ENCODE measurements at regions not wholly inside any gene's neighbourhood (a gene's known extent, or its start where the extent isn't known, plus 50 kb on each side); places are given as distances from the start of the nearest gene placed in this dataset.

GRCh38 chr3:117536006-117536405 lies 826.4 kb downstream of the TUSC7 start:
- DNase-seq = no peak

GRCh38 chr3:117537949-117538348 lies 828.4 kb downstream of the TUSC7 start:
- no peak for DNase-seq

DNA sequence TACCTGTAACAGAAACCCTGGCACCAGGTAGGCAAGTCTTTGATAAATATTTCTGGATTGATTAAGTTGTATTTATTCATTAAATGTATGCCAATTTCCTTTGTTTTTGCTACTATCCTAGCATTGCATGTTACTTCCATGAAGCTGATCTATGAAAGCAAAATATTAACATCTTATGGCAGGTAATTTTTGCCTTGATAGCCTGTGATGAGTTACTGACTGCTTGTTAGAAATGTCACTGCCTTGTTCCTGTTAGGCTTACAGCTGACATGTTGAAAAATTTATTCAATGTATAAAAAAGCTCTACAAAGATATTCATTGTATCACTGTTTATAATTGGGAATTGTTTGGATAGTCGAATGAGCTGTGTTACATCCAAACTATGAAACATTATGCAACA lies 830.1 kb downstream of the TUSC7 start:
- DNase-seq = no peak

DNA sequence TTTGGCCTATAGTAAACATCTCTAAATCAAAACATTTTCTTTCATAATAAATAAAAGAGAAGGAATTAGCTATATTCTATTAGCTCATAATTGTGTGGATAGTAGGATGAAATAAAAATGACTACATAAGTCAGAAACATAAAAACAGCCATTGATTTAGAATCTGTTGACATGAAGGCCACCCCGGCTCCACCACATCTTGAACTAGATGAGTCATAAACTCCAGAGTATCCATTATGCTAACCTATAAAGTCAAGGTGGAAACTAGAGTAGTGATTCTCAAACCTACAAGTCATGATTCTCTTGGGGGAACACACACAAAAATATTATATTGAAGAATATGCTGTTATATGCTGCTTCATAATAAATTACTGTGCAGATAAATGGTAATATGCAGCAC lies 831.0 kb downstream of the TUSC7 start:
- no peak for DNase-seq

DNA sequence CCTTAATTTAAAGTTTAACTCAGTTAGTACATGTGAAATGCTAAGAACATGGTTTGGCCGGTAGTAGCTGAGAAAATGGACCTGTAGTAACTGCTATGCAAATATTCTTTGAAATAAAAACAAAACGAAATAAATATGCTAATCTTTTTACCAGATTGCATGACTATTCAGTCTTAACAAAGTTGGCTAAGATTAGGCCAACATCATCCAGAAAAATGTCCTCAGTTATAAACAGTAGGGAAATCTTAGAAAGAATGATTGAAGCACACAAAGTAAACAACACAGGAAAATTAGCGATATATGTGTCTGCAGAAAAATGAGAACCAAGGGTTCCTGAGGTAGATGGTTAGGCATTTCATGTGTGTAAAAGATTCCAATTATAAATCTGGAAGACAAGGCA lies 832.1 kb downstream of the TUSC7 start:
- DNase-seq = no peak

- no peak for DNase-seq
These were observed 833.9 kb downstream of the TUSC7 start for GRCh38 chr3:117543521-117543920.

DNA sequence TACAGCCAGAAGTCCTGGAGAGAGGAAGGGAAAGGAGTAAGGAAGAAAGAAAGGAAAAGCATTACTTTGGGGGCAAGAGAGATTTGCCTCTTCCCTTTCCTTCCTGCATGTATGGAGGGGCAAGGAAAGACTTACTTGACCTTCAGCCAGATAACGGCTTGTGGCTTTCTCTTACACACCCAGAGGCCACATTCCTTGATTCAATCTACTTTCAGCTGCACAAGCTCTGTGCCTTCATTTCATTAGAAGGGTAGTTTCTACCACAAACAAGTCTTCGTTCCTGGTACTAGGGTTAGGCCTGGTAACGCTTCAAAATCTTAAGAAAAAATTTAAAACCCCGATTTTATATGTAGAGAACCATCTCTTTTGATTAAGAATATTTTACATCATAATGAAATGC lies 835.9 kb downstream of the TUSC7 start:
- DNase-seq = no peak

DNA sequence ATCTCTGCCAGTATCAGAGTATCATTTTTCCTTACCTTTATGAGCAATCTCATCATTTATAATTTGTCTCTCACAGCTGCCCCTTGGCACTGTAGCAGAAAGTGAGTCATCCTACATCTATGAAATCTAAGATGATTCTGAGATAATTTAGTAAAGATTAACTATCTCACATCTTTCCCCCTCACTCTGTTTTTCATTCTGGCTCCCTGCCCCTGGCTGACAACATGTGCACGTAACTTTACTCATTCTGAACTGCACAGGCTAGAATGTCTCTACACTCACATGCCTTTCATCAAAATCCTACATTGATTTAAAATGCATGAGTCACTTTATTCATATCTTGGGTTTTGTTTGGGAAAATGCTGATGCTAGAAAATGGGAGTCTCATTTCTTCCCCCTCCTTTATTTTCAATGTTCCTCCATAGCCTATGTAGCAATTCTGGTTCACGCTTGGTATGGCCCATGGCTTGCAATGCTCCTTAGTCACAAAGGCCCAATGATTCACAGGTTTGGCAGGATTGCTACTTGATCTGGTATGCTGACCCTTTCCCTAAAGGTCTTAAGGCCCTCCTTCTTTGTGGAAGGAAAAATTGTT lies 838.5 kb downstream of the TUSC7 start:
- no peak for DNase-seq

DNA sequence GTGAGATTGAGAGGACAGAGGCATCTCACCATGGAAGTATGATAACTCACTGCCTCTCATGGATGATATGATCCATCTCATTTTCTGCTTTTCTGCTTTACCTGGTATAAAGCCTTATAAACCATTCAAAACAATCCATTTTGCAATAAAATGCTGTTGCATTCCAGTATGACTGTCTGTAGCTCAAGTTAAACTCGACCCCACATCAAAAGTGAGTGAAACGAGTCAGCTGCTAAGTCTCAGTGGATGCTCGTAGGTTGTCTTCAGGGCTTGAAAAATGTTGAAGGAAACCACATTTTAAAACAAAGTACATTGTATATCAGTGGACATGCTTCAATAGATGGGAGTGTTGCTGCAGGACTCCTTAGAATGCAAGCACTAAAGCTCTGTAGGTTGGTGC lies 839.0 kb downstream of the TUSC7 start:
- no peak for DNase-seq

GRCh38 chr3:117549716-117550115 lies 840.1 kb downstream of the TUSC7 start:
- DNase-seq = no peak

DNA sequence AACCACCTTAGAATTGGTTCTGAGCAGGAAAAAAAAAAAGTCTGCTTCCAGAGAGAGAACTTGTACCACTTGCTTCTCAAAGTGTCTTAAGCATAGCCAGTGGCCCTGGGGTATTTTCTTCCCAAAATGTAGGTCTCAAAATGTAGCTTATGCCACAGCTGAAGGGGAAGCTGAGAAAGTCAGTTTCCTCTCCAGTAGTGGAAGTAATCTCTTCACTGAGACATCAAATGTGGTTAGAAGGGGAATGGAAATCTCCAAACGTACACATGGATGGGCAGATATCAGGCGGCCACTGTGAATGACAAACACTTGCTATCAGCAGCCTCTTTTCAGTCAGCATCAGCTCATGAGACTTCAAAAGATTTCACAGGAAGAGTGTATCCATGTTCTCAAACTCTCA lies 841.2 kb downstream of the TUSC7 start:
- no peak for DNase-seq

DNA sequence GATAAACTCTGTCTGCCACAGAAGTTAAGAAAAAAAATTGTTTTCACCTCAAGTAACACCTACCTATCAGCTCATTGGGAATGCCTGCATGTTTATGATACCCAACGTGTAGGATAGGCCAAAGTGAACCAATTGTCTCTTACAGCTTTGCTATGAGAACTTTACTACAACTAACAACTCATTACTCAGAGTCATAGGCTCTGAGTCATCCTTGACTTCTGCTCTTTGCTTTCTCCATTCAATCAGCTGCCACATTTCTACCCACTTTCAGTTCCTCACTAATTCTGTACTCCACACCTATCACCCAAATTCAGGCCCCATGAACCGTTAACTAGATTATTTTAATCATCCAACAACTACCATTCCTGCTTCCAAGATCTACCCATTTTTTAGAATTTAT lies 843.9 kb downstream of the TUSC7 start:
- no peak for DNase-seq

- no peak for DNase-seq
These were observed 847.2 kb downstream of the TUSC7 start for GRCh38 chr3:117556646-117557407.

DNA sequence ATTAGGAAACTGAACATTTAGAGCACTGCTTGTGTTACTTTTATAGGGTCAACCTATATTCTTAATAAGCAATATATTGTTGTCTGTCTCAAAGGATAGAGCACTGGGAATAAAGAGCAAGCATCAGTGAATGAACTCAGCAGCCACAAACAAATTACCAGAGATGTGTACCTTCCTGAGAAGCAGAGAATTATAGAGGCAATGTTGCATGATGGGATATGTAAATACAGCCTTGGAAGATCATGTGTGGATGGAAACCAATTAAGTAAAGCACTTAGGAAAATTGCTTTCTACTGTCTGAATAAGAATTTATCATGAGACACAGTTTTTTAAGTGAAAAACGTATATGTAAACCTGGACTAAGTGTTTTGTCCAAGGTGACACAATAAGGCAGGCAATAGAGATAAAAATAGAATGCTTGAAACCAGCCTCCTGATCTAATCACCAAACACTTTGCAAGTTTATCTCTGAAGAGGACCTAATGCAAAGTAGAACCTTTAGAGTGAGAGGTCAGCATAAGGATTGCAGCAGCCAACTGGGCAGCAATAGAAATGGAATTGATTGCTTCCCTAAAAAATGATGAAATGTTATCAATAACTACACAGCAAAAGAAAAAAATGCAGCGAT lies 848.0 kb downstream of the TUSC7 start:
- no peak for DNase-seq

- no peak for DNase-seq
These were observed 849.1 kb downstream of the TUSC7 start for GRCh38 chr3:117558681-117559080.

GRCh38 chr3:117562000-117562399 lies 852.4 kb downstream of the TUSC7 start:
- no peak for DNase-seq

DNA sequence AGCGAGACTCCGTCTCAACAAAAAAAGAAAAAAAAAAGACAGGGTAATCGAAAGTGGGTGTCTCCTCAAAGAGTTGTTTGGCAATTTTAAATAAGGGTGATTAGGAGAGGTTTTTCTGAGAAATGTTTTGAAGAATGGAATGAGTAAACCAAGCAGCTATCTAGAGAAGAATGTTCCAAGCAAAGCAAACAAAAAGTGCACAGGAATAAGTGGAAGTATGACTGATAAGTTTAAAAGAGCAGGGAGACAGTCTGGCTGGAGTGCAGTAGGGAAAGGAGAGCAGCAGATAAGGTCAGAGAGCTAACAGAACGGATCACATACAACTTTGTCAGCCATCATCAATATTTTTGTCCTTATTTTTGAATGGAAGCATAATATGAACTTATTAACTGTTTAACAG lies 853.5 kb downstream of the TUSC7 start:
- DNase-seq = no peak

DNA sequence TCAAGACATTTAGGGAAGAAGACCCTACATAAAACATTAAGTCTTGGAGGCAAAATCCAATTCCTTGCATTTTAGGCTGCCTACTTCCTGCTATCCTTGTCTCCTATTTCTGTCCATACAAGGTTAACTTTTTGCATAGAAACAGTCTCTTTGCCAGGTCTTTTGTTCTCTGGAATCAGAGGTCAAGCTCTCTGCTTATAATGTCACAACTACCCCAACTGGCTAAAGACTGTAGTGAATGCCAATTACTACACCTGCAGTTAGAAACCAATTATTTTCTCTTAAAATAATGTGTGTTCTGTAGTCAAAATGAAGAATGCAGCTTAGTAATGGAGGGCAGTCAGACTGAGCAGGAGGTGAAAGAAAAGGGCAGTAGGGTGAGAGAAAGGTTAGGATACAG lies 856.2 kb downstream of the TUSC7 start:
- no peak for DNase-seq

GRCh38 chr3:117566926-117567325 lies 857.3 kb downstream of the TUSC7 start:
- DNase-seq = no peak

DNA sequence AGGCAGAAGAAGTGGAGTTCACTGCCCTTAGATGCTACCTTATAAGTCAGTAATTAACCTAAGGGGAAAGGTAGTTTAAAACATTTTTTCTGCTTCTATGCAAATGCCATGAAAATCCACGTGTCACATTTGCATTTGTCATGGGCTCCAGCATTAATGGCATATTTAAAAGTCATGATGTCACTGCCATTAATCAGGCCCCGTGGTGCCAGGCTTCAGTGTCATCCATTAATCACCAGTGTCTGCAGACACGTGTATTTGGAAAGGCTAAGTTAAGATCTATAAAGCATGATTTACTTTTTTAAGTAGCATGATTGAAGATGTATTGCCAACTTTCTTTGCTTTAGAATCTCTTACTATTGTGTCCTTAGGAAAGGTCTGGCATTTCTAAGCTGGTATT lies 857.8 kb downstream of the TUSC7 start:
- DNase-seq = no peak

DNA sequence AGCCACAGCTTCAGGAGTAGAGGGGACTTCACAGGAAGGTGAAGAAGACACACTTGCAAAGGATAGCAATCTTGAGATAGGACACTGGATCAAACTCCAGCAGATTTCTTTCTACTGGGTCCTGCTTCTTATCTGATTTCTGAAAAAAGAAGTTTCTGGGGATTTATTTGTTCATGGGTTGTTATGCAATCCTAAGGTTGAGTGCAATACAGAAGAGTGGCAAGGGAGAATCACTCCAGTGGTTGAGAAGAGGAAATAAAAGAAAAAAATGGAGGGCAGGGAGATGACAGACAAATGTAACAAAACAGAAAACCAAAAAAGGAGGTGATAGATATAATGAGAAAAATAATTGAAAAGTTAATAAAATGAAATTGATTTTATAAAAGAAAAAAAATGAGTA lies 858.3 kb downstream of the TUSC7 start:
- no peak for DNase-seq

- no peak for DNase-seq
These were observed 863.2 kb downstream of the TUSC7 start for GRCh38 chr3:117572786-117573185.

DNA sequence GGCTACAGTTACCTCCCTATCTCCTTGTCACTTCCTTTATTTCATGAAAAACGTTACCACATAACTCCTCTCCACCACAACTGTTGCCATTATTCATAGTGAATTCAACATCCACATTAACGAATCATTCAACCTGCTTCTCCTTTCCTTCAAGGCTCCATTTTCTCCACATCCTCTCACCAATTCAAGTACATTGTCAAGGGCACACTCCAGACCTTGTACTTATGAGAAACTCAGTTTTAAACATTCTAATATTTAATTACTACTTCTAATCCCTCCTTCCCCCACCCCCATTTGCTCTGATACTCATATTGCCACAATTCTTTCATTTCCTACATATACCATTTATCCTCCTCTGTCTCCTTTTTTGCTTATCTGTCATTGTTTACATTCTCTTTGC lies 871.2 kb downstream of the TUSC7 start:
- DNase-seq = no peak

- no peak for DNase-seq
These were observed 876.6 kb downstream of the TUSC7 start for GRCh38 chr3:117586161-117586560.

DNA sequence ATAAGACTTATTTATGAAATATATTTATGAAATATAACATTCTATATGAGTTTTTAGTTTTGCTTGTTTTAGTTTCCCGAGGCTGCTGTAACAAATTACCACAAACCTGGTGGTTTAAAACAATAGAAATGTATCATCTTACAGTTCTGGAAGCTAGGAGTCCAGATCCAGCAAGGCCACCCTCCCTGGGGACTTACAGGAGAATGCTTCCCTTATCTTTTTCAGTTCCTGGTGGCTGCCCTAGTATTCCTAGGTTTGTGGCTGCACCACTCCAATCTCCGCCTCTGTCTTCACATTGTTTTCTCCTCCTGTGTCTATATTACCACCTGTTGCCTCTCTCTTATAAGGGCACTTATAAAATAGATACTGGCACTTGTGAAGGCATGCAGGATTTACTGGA lies 877.8 kb downstream of the TUSC7 start:
- no peak for DNase-seq

All from activated T-cell treated with anti-CD3 and anti-CD28 coated beads, Interleukin-2, amount 50 U/mL, for 1 hour (primary cell).